ENCODE measurements at regions not wholly inside any gene's neighbourhood (a gene's known extent, or its start where the extent isn't known, plus 50 kb on each side); places are given as distances from the start of the nearest gene placed in this dataset.
"Not testable (repeated sequence)": the region's sequence is repeated elsewhere in the genome, so short reads cannot be mapped to it uniquely, and the experiment has no call there.

GRCh38 chr7:86366946-86367345 lies 276.8 kb upstream of the GRM3 start:
- no peak for DNase-seq

- DNase-seq, result not testable (repeated sequence)
Observed at GRCh38 chr7:86340407-86340806, 303.3 kb upstream of the GRM3 start.

- DNase-seq, result no peak
Observed at GRCh38 chr7:86339051-86339450, 304.7 kb upstream of the GRM3 start.

GRCh38 chr7:86328801-86329433 lies 314.8 kb upstream of the GRM3 start:
- no peak for DNase-seq

- no peak for DNase-seq
Observed at GRCh38 chr7:86326847-86327246, 316.9 kb upstream of the GRM3 start.

- no peak for DNase-seq
Observed at GRCh38 chr7:86320889-86321288, 322.8 kb upstream of the GRM3 start.

GRCh38 chr7:86320341-86320740 lies 323.4 kb upstream of the GRM3 start:
- no peak for DNase-seq

GRCh38 chr7:86313842-86314241 lies 329.9 kb upstream of the GRM3 start:
- no peak for DNase-seq

- DNase-seq, result no peak
Observed at GRCh38 chr7:86301301-86301700, 342.4 kb upstream of the GRM3 start.

- no peak for DNase-seq
Observed at GRCh38 chr7:86295526-86295925, 348.2 kb upstream of the GRM3 start.

- DNase-seq, result no peak
Observed at GRCh38 chr7:86282014-86282682, 361.6 kb upstream of the GRM3 start.

- no peak for DNase-seq
Observed at GRCh38 chr7:86280150-86280549, 363.6 kb upstream of the GRM3 start.

GRCh38 chr7:86262781-86263180 lies 380.9 kb upstream of the GRM3 start:
- no peak for DNase-seq

GRCh38 chr7:86257894-86258293 lies 385.8 kb upstream of the GRM3 start:
- DNase-seq, result no peak

- no peak for DNase-seq
Observed at GRCh38 chr7:86252406-86252805, 391.3 kb upstream of the GRM3 start.

- no peak for DNase-seq
Observed at GRCh38 chr7:86248977-86249376, 394.7 kb upstream of the GRM3 start.

- no peak for DNase-seq
Observed at GRCh38 chr7:86243171-86243570, 400.5 kb upstream of the GRM3 start.

- no peak for DNase-seq
Observed at GRCh38 chr7:86226191-86226590, 417.5 kb upstream of the GRM3 start.

- DNase-seq, result no peak
Observed at GRCh38 chr7:86222806-86223205, 420.9 kb upstream of the GRM3 start.

- no peak for DNase-seq
Observed at GRCh38 chr7:86214734-86215133, 429.0 kb upstream of the GRM3 start.

- DNase-seq, result no peak
Observed at GRCh38 chr7:86212976-86213375, 430.7 kb upstream of the GRM3 start.

- no peak for DNase-seq
Observed at GRCh38 chr7:86209036-86209435, 434.7 kb upstream of the GRM3 start.

- DNase-seq, result no peak
Observed at GRCh38 chr7:86207740-86208139, 436.0 kb upstream of the GRM3 start.

- no peak for DNase-seq
Observed at GRCh38 chr7:86202833-86203232, 440.9 kb upstream of the GRM3 start.

- DNase-seq, result no peak
Observed at GRCh38 chr7:86201767-86202166, 441.9 kb upstream of the GRM3 start.

Measured in C1 segment of cervical spinal cord (tissue), 14 donors.